ENCODE measurements at regions not wholly inside any gene's neighbourhood (a gene's known extent, or its start where the extent isn't known, plus 50 kb on each side); places are given as distances from the start of the nearest gene placed in this dataset.

DNA sequence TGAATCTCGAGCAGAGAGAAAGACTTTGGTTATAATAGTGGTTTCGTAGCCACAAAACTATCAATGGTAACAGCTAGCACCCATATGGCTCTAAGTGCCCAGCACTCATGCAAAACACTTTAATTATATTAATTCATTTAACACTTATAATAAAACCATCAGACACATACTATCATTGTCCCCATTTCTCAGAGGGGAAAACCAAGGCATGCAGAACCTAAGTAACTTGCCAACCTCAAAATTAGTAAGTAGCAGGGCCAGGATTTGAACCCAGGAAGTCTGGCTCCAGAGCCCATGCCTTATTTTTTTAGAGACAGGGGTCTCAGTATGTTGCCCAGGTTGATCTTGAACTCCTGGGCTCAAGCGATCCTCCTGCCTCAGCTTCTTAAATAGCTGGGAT is 145.6 kb upstream of the HS3ST2 start:
- DNase-seq (ENCODE audit: low read depth), result no peak
- Histone ChIP-seq H3K36me3 (ENCODE audit: control insufficient read depth, insufficient read depth, low read length) (no peaks in the 10 kb centered on the region), H3K27me3 (ENCODE audit: control insufficient read depth, insufficient read depth, low read length) (peaks cover 11% of the 10 kb centered on the region), H3K4me3 (ENCODE audit: low read depth, low read length) (no peak overlapping the region)
- TF ChIP-seq, protein P1, sequence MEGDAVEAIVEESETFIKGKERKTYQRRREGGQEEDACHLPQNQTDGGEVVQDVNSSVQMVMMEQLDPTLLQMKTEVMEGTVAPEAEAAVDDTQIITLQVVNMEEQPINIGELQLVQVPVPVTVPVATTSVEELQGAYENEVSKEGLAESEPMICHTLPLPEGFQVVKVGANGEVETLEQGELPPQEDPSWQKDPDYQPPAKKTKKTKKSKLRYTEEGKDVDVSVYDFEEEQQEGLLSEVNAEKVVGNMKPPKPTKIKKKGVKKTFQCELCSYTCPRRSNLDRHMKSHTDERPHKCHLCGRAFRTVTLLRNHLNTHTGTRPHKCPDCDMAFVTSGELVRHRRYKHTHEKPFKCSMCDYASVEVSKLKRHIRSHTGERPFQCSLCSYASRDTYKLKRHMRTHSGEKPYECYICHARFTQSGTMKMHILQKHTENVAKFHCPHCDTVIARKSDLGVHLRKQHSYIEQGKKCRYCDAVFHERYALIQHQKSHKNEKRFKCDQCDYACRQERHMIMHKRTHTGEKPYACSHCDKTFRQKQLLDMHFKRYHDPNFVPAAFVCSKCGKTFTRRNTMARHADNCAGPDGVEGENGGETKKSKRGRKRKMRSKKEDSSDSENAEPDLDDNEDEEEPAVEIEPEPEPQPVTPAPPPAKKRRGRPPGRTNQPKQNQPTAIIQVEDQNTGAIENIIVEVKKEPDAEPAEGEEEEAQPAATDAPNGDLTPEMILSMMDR (IDR thresholded peaks at IDR 0.05; ENCODE audit: insufficient read depth, low read length, poor library complexity, severe bottlenecking), result no peak

GRCh38 chr16:22670044-22670536 is 143.9 kb upstream of the HS3ST2 start:
- Histone ChIP-seq H3K4me3 (ENCODE audit: low read depth, low read length) (no peak overlapping the region), H3K27me3 (ENCODE audit: control insufficient read depth, insufficient read depth, low read length) (peaks cover 11% of the 10 kb centered on the region), H3K36me3 (ENCODE audit: control insufficient read depth, insufficient read depth, low read length) (no peaks in the 10 kb centered on the region)
- TF ChIP-seq, protein P1 (IDR thresholded peaks at IDR 0.05; ENCODE audit: insufficient read depth, low read length, poor library complexity, severe bottlenecking), result no peak
- DNase-seq (ENCODE audit: low read depth), result no peak

DNA sequence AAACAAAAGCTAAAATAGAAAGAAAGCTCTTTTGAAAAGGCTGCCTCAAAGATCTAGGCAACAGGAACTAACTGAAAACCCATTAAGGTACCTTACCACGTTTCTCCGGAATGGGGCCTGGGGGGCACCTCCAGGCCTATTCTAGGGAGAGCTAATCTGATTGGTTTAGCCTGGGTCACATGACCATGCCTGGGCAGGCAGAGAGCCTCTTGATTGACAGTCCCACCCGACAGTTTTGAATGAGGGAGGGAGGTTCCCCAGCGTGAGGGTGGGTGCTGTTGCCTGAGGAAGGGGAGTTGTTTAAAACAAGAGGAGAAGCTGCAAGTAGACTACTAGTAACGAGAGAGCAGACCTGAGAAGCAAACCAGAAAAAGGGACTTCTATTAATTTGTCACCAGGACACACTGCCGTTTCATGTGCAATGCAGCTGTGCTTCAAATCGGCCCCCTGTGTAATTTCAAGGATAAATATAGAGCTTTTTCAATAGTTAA is 143.4 kb upstream of the HS3ST2 start:
- no peak for DNase-seq (ENCODE audit: low read depth)
- H3K36me3 ChIP-seq (ENCODE audit: control insufficient read depth, insufficient read depth, low read length), result no peaks in the 10 kb centered on the region
- no peak overlapping the region for H3K4me3 ChIP-seq (ENCODE audit: low read depth, low read length)
- H3K27me3 ChIP-seq (ENCODE audit: control insufficient read depth, insufficient read depth, low read length), result peaks cover 8% of the 10 kb centered on the region
- TF ChIP-seq, protein P1 (IDR thresholded peaks at IDR 0.05; ENCODE audit: insufficient read depth, low read length, poor library complexity, severe bottlenecking), result no peak

- TF ChIP-seq, protein P1 (IDR thresholded peaks at IDR 0.05; ENCODE audit: insufficient read depth, low read length, poor library complexity, severe bottlenecking), result no peak
- peaks cover 6% of the 10 kb centered on the region for H3K27me3 ChIP-seq (ENCODE audit: control insufficient read depth, insufficient read depth, low read length)
- no peak overlapping the region for H3K4me3 ChIP-seq (ENCODE audit: low read depth, low read length)
- no peak for DNase-seq (ENCODE audit: low read depth)
- H3K36me3 ChIP-seq (ENCODE audit: control insufficient read depth, insufficient read depth, low read length), result no peaks in the 10 kb centered on the region
Observed at GRCh38 chr16:22671301-22672076, 142.5 kb upstream of the HS3ST2 start.

DNA sequence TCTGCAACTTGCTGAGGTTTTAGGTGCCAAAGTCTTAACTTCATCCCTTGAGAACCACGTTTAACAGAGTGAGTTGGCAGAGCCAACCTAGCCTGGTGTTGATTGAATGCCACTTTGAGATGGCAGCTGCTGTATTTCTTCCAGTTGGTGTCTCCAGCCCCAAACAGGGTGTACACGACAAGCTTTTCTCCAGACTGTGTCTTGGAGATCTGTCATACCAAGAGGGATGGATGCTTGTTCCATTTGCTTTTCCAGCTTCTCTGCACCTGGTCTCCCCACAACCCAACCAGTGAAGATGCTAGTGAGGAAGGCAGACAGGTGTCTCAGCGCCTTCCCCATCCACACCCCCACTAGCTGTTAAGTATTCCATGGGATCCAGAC is 141.1 kb upstream of the HS3ST2 start:
- DNase-seq (ENCODE audit: low read depth), result no peak
- TF ChIP-seq, protein P1 (IDR thresholded peaks at IDR 0.05; ENCODE audit: insufficient read depth, low read length, poor library complexity, severe bottlenecking), result no peak
- no peak overlapping the region for H3K4me3 ChIP-seq (ENCODE audit: low read depth, low read length)

More for the DNA sequence above, 141.1 kb upstream of the HS3ST2 start:
- Histone ChIP-seq H3K36me3 (ENCODE audit: control insufficient read depth, insufficient read depth, low read length) (no peaks in the 10 kb centered on the region), H3K27me3 (ENCODE audit: control insufficient read depth, insufficient read depth, low read length) (peaks cover 8% of the 10 kb centered on the region)
